Renal pelvis (tissue), 1 donor: ENCODE measurements at regions not wholly inside any gene's neighbourhood (a gene's known extent, or its start where the extent isn't known, plus 50 kb on each side); places are given as distances from the start of the nearest gene placed in this dataset.
A peak's percentile ranks its signal among the peaks of the same experiment; 100 is the strongest.
"Not testable (repeated sequence)": the region's sequence is repeated elsewhere in the genome, so short reads cannot be mapped to it uniquely, and the experiment has no call there.

ENCODE experiments used
- DNase-seq: peaks from one replicate; pipeline ENCODE4 v3.0.0-alpha.2; 2013

DNA sequence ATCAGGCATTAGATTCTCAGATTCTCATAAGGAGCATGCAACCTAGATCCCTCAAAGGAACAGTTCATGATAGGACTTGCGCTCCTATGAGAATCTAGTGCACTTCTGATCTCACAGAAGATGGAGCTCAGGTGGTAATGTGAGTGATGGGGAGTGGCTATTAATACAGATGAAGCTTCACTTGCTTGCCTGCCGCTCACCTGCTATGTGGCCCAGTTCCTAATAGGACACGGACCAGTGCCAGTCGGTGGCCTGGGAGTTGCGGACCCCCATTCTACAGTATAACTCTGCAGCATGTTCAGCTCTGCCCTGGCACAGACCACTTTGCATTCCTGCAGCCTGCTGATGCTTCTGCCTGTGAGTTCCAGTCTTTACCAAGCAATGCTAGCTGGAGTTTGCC is 581.3 kb upstream of the KLF4 start:
- no peak for DNase-seq

DNA sequence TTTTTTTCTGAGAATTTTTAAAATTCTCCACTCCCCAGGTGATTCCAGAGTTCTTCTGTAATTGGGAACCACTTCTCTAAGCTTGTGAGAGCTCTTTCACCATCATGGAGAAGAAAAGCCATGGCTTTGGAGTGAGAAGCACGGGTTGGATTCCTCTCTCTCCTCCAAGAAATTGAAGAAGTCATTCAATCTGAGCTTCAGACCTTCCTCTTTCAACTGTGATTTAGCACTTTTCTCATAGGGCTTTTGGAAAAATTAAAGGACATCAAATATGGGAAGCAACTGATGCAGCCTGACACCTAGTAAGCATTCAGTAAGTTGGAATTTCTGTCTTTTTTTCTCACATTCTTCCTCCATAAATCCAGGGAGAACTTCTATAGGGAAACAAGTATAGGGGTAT is 580.4 kb upstream of the KLF4 start:
- no peak for DNase-seq

DNA sequence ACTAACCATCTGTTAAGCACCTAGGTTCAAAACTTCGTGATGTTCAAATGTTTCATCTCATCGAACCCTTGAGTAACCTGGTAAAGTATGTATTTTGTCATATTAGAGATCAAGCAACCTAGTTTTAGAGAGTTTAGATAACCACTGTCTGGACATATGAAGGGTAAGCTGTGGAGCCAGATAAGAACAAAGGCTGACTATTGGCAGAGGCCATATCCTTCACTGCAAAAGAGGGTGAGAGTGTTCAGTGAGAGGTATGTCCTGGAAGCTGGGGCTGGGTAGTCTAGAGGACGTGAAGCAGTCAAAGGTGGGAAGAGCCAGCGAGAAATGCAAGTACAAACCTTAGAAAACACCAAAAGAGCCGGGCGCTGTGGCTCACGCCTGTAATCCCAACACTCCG is 573.1 kb upstream of the KLF4 start:
- DNase-seq: no peak

DNA sequence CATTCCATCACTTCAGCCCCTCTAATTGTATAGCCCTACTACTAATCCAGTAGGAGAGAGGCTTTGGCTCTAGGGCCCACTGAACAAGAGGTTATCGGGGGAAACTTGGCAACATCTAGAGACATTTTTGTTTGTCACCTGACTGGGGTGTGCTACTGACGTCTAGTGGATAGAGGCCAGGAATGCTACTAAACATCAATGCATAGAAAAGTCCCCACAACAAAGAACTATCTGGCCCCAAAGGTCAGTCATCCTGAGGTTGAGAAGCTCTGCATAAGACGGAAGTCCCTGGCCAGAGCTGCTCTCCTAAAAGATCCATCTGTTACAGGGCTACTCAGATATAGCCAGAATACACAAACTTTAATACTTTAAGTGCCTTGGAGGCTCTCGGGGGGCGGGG is 570.6 kb upstream of the KLF4 start:
- peak; percentile 20 for DNase-seq

DNA sequence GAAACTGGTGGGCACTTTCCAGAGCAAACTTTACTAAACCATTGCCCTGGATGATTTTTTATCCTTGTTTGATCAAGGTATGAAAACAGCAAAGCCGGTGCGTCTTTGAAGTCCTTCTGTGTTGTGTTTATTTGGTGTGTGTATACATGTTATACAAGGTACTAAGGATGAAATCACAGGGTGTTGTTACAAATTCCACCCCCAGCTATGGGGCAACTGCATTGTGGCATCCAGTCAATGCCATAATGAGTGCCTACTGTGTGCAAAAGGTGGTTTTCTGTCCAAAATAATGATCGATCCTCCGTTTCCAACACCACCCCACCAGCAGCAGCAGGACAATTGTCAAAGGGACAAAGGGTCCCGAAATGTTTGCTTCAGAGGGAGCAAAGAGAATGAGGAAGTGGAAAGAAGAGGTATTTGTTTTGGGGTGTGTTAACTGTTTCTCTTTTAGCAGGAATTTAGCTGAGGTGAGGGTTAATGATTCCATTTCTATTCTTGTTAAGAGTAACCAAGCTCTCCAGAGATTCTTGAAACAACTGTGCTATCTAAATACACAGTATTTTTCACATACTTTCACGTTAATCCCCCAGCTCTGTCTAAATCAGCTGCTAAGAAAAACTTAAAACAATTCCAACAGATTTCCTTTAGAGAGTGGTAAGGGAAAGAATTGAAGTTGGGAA is 568.7 kb upstream of the KLF4 start:
- DNase-seq: no peak

DNA sequence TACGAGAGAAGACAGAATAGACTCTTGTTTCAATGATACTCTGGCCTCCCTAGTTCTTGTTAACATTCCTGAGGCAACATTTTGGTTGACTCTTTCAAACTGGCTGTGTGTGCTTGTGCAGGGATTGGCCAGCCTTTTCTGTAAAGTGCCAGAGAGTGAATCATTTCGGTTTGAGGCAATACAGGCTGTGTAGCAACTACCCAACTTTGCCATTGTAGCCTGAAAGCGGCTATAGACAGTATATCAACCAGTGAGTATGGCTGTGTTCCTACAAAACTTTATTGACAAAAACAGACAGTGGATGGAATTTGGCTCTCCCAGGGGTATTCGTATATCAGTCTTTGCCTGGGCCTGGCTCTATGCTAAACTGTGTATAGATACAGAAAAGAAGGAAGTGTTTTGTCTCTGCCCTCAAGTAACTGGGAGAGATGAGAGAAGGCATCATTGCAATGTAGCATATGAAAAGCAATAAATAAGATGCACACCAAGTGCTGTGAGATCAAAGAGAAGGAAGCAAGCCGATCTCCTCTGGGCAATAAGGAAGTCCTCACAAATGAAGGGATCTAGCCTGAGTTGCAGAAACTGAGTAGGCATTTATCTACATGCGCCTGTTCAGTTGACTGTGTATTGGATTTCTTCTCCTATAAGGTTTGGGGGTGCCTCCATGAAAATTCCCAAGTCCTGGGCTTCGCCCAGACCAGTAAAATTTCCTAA is 568.0 kb upstream of the KLF4 start:
- no peak for DNase-seq

DNA sequence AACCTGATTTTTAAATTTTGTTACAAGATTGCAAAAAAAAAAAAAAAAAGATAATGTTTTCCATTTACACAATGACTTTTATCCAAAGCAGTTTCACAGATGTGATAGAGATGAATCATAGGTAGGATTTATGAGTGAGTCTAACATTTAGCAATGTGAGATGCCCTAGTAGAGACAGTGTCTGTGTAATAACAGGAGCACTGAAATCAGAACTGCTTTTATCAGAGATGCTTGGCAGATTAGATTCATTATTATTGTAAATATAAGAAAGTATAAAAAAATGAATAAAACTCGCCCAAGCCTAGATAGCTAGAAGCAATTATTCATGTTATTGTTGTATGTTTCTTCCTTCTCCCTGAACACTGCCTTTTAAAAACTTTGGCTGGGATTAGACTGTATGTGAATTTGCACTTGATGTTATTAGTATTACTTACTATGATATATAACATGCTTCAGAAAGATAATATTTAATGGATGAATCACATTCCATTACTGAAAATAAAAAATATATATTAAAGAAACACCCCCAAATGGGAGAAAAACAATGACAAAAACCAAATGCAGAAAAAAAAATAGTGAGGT is 567.3 kb upstream of the KLF4 start:
- DNase-seq: no peak

DNA sequence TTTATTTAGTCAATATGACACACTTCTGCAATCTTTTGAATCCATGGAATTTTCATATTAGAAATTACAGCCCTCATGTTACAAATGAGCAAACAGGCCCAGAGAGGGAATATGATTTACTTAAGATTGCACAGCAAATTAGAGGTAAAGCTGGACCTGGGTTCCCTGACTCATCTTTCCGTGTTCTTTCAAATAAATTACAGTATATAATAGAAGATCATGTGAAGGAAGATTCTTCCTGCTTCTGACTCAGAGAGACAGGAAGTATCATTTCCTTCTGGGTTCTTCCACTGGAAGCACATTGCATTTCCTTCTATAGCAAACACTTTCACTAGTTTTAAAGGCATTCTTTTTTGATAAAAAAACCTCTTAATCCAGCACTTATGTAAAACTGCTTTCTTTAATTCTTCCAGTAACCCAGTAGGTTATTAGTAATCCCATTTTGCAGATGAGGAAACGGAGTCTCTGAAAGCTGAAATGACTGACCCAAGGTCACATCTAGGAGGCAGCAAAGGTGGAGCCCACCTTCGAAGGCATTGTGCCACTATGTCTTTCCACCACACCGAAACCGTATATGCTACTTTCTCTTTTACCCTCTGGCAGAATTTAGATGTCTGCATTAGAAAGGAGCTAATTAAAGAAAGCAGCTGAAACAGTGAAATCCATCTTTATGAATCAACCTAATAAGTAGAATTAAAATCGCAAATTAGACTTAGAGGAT is 566.7 kb upstream of the KLF4 start:
- DNase-seq: no peak

DNA sequence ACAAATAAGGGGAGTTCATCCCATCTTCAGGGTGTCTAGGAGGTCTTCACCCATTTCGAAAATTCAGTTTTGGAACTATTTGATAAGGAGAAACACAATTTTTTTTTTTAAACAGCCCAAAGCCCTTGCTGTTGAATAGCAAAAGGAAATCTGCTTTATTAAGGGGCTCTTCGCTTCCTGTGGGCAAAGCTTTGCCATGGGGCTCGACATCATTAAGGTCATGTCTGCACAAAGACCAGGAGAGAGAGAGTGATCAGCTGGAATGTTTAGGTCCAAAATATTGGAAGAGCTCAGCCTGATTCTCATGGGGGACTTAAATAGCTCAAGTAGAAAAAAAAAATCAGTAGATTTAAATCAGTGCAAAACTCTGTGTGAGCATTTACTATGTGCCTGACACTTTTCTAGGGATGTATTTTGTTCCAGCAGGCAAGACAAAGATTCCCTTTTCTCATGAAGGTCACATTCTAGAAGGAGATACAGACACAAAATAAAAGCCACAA is 564.6 kb upstream of the KLF4 start:
- no peak for DNase-seq

DNA sequence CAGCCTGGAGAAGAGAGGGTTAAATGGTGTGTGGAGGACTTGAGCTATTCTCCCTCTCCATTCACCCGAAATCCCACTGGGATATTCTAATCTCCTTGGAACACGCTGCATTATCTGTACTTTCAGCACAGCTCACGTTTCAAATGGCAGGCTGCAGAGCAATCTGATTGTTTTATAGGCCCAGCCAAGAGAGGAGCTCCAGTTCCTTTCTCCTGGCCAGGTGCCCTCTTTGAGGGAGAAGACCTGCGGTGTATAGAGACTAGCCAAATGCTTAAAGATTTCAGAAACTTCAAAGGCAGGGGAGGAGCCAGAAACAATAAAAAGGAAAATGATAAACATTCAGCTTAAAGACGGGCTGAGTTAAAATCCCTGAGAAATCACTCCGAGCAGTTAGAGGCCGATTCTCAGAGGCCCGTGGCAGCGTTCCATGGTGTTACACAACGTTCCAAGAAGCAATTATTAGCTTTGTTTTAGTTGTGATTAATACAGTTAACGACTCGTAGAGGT is 564.0 kb upstream of the KLF4 start:
- peak; percentile 52 for DNase-seq

DNA sequence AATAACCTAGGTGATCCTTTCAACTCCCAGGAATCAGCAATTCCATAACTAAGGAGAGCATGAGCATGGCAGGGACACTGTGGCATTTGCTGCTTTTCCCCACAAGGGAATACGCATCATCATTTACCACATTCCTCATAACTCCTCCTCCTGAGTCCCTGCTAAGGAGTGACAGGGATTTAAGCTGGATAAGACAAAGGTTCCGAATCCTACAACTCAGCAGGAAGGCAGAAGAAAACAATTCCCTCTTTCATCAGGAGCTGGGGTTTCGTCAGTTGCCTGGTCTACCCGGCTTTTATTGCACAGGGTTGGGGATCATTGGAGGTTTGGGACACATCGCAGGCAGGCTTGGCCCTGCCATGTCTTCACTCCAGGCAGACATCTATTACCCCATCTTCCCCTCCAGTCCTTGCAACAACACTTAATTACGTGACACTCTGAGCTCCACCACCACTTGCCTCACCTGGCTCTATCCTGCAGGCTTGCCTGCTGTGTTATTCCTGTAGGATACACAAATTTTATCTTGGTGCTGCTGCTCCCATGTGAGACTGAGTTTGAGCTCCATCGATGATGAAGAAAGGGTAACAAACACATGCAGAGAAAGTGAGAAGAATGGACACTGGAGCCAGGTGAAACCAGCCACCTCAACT is 563.0 kb upstream of the KLF4 start:
- no peak for DNase-seq

DNA sequence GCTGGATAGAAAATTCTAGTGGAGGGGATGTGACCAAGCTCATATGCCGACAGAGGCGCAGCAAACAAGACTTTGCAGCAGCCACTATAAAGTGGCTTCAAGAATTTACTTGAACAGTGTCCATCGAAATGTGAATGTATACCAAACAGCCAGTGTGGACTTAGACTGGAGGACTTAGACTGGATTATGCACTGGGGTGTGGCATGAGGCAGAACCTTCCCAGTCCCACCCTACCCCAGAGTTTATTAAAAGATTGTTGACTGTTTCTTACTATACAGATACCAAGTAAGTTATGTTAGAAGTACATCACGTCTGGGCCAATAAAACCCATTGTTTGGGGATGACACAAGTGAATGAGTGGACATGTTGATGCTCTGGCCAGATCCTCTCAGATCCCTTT is 561.3 kb upstream of the KLF4 start:
- no peak for DNase-seq

DNA sequence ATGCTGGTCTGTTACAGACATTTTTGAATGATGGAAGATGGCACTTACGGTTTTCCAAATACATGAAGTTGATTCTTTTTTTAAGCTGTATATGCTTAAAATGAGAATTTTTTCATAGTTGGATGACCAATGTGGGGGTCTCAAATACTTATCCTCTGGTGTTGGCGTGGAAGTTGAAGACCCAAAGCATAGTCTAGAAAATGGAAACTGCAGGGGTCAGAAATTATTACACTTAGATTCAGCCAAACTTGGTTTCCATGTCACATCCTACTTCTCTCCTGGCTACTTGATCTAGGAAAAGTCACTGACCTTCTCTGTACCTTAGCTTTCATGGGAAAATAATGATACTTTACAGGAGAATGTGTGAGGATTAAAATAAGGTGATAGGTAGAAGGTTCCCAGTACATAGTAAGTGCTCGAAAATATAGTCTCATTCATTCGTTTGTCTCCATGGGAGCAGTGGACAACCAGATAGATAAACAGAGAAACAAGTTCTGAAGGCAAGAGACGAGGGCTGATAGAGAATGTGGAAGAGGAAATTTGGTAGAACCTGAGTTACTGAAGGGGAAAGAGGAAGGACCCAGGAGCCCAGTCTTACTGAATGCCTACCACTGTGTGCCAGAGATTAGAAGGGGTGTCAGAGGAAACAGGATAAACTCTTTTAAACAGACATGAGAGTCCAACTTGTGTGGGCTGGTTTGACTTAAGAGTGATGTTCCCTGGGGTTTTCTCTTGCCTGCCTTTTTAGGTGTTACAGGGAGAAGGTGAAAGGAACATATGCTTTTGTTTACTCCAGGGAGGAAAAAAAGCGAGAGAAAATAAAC is 560.3 kb upstream of the KLF4 start:
- no peak for DNase-seq

DNA sequence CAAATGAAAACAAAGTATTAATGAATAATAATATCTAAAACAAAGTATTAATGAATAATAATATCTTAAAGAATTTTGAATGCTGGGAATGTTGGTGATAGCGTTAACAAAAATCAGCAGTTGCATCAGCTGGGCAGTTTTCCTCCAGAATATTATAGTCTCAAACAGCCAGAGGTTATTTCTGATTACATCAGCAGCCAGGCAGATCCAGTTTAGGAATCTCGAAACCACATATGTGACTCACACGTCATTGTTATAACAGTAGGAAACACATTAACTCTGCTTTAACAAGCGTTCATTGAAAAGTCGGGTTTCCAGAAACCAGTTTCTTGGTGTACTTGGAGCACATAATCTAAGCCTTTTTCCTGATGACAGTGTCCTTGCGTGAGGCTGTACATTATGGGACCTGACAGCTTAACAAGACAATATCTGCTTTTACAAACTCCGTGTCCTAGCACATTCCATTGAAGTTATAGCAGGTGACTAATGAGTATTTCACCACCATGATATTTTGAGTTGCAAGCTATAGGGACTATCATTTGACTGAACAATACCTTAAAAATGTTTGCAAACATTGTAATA is 559.5 kb upstream of the KLF4 start:
- no peak for DNase-seq

DNA sequence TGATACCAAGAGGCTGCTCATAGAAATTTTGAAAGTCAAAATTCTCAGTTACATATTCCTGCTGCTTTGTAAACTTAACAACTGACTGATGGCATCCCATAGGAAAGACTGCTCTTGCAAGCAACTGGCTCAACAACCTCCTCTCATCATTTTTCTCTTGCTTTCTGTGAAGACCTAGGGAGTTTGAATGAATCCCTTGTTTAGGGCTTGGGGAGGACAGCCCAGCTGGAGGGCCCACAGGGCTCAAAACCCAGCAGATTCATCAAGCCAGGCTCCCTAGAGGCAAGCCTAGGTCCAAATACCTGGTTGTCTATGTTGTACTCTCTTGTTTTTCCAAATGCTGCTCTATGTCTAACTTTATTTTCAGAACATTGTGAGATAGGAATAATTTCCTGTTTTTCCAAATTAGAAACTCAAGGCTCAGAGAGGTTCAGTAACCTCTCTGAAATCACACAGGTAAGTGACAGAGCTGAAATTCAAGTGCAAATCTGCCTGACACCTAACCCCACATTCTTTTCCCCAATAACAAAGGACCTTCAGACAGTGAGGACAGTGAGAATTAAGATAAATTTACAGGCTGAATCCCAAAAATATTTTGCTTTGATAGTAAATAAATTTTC is 558.9 kb upstream of the KLF4 start:
- no peak for DNase-seq

DNA sequence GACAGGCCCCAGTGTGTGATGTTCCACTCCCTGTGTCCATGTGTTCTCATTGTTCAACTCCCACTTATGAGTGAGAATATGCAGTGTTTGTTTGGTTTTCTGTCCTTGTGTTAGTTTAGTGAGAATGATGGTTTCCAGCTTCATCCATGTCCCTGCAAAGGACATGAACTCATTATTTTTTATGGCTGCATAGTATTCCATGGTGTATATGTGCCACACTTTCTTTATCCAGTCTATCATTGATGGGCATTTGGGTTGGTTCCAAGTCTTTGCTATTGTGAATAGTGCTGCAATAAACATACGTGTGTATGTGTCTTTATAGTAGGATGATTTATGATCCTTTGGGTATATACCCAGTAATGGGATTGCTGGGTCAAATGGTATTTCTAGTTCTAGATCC is 558.2 kb upstream of the KLF4 start:
- DNase-seq: not testable (repeated sequence)

DNA sequence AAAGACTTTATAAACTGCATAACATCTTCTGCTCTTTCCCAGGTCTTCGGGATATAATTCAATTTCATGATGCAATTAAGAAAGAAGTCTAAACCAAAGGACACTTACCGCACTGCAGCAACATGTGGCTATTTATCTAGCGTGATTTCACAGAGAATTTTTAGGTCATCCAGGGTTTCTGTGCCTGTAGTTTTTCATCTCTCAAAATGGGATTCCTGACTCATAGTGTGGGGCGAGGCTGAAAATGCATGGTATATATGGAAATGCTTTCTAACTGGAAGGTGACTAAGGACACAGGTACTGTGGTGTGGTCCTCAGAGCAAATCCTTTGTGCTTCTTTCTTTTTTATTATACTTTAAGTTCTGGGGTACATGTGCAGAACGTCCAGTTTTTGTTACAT is 557.7 kb upstream of the KLF4 start:
- DNase-seq: no peak

DNA sequence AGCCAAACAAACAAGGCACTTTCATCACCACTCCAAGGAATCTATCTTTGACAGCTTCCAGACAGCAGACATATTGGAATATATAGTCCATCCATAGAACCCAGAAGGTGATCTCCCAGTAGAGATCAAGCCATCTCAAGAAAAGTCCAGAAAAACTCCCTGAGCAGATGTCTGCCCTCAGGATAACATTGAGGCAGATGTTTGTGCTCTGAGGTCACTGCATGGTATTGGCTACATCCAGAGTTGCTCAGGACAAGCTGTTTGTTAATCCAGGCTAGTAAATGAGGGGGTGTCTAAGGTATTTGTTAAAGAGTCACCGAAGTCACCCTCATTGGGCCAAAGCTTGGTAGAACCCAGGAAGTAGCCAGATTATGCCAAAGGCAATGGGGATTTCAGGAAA is 556.3 kb upstream of the KLF4 start:
- no peak for DNase-seq

DNA sequence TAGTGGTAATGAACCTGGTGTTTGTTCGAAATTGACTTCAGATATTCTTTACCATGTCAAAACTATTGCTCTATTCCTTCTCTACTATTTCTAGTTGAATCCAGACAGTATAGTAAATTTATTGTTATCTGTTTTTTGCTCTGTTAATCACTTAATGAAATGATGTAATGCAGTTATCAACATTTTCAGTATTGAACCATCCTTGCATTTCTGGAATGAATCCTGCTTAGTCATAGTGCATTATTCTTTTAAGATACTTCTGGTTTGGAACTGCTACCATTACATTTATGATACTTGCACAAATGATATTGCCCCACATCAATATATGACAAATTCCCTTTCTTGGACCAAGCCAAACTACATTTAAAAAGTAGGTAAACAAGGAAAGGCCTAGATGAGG is 554.0 kb upstream of the KLF4 start:
- DNase-seq: no peak

DNA sequence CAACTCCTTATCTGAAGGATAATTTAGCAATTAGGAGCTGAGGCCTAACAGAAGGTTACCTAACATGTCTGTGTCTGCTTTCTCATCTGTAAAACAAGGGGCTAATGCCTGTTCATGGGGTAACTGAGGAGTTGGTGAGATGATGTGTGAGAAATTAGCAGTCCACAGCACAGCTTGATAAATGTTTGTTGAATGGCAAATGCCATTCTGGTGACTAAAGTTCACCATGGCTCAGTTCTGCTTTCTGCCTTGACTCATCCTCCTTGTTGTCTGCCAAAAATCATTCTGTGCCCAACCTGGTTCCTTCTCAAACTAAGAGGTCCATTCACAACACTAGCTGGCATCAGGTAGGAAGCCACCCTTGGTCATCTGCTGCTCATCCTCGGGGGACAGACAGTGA is 552.0 kb upstream of the KLF4 start:
- DNase-seq: no peak
